Activated T-cell treated with anti-CD3 and anti-CD28 coated beads for 48 hours (primary cell): ENCODE measurements at regions not wholly inside any gene's neighbourhood (a gene's known extent, or its start where the extent isn't known, plus 50 kb on each side); places are given as distances from the start of the nearest gene placed in this dataset.
"Not testable (repeated sequence)": the region's sequence is repeated elsewhere in the genome, so short reads cannot be mapped to it uniquely, and the experiment has no call there.

Experiments used
- DNase-seq: peaks from one replicate; pipeline ENCODE4 v3.0.0-alpha.2; 2020; ENCODE audit warnings: low read depth

DNA sequence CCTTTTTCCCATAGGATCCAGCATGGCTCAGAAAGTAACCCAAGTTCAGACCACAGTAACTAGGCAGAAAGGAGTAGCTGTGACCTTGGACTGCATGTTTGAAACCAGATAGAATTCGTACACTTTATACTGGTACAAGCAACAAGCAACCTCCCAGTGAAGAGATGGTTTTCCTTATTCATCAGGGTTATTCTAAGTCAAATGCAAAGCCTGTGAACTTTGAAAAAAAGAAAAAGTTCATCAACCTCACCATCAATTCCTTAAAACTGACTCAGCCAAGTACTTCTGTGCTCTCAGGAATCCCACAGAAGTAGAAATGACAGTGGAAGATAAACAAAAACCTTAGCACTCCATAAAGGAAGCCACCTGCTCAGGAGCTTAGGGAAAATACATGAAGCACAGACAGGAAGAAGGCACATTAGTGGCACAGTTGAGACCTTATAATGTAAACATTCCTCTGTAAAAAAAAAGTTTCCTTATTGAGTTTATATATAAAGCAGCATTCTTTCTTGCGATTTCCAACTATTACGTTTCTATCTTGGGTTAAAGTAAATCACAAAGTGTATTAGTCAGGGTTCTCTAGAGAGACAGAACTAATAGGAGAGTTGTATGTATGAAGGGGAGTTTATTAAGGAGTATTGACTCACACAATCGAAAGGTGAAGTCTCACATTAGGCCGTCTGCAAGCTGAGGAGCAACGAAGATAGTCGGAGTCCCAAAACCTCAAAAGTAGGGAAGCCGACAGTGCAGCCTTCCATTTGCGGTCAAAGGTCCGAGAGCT lies 398.4 kb downstream of the DAD1 start:
- no peak for DNase-seq

DNA sequence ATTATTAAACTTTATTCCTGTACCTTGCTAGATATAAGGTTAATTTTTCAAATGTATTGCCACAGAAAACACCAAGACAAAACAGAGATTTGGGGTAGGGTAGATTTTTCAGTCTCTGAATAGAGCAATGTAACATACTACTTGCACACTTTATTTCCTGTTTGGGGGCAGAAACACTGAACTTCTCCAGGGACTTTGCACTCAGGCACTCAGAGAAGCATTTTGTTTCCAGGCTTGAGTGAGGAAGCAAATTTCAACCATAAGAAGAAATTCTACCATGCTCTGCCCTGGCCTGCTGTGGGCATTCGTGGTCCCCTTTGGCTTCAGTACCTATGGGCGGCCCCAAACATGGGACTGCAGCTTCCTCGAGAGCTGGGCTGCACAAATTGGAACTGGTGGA lies 399.1 kb downstream of the DAD1 start:
- DNase-seq, result no peak

DNA sequence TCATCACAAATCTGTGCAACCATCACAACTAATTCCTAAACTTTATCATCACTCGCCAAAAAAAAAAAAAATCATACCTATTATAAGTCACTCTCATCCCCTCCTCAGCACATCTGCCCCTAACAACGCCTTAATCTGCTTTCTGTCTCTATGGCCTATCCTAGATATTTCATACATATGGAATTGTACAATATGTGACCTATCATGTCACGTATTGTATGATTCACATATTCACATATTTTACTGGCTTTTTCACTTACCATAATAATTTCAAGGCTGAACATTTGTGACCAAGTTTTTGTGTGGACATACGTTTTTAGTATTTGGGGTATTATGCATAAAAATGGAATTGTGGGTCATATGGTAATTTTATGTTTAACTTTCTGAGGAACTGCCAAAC lies 400.7 kb downstream of the DAD1 start:
- DNase-seq, result no peak

DNA sequence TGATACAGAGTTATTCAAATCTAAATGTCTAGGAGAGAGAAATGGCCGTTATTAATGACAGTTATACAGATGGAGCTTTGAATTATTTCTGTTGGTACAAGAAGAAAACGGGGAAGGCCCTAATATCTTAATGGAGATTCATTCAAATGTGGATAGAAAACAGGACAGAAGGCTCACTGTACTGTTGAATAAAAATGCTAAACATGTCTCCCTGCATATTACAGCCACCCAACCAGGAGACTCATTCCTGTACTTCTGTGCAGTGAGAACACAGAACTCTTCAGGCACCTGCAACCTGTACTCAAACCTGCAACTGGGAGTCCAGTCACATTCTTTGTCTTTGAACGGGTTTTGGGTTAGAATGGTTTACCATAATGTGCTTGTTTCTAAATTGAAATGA lies 403.2 kb downstream of the DAD1 start:
- no peak for DNase-seq

DNA sequence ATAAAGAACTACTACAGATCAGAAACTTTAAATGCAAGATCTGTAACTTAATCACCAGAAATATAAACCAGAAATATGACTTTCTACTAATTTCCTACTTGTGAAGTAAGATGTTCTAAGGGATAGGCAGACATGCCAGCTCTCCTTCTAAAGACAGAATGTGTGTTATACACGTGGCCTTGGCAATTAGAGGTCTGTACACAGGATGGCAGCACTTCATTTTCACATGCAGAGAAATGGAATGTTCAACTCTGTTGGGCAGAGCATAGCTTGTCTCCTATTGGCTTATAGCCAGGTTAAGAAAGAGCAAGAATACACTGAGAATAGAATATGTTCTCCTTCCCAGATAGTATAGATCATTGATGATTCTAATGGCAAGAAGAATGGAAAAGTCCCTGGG lies 403.8 kb downstream of the DAD1 start:
- DNase-seq, result no peak

DNA sequence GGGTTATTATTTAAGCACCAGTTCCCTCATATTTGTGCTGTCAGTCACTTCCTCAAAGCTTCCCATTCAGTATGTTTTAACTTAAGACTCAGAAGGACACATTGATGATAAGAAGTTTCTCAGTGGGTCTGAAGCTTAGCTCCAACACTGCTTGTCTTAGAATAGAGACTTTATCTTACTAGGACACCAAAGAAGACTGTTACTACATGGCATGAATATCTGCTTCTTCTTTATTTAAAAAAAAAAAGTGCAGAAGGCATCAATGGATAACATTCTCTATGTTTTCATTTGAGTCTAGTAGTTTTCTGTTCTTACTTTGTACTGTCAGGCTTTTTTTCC lies 404.2 kb downstream of the DAD1 start:
- no peak for DNase-seq

- no peak for DNase-seq
These were observed 404.7 kb downstream of the DAD1 start for GRCh38 chr14:22184157-22184829.

- DNase-seq, result no peak
These were observed 409.0 kb downstream of the DAD1 start for GRCh38 chr14:22180045-22180444.

DNA sequence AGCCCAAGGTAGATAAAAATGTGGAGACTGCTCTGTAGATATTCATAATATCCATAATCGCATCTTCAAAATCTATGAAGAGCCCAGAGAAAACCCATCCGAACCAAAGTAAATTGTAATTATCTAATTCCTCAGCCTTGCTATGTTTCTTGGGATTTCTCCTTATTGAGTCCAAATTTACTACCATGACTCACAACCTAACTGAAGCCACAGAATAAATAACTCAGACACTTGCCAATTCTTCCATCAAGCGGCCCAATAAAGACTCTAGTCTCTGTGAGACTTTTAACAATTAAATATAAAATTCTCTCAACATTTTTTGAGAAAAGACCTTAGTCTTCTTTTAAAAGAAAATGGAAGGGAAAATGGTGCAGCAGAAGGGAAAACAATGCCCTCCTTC lies 409.8 kb downstream of the DAD1 start:
- DNase-seq, result no peak

GRCh38 chr14:22178333-22178839 lies 410.6 kb downstream of the DAD1 start:
- DNase-seq, result no peak

DNA sequence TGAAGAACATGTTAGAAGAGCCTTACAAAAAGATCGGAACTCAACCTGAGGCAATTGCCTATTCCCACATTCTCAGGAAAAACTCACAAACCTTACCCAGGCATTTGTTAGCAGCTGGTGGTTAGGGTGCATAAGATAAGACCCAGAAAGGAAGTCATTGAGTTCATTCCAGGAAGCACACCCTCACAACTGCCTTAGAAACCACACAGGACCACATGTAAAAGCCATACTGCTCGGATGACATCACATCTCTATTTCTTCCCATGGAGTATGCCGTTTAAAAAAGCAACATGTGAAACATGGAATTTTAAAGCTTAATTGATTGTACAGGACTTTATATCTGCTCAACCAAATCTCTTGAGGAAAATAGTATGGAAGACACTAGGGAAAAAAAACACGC lies 411.2 kb downstream of the DAD1 start:
- DNase-seq, result no peak

DNA sequence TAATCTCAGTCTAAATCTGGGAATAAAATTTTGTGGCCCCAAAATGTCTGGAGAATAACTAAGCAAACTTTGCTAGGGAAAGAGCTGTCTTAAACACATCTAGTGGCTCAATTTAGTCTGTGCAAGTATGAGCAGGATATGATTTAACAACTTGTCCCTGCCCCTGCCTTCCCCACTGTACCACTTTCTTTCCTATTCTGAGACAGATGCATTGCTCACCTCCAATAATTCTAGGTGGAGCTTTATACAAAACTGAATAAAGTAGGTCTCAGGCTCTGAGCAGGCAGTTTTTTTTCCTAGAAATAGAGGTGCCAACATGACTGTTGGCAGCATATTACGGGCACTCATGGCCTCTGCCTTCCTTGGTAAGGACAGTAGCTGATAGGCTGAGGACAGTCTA lies 412.1 kb downstream of the DAD1 start:
- no peak for DNase-seq

DNA sequence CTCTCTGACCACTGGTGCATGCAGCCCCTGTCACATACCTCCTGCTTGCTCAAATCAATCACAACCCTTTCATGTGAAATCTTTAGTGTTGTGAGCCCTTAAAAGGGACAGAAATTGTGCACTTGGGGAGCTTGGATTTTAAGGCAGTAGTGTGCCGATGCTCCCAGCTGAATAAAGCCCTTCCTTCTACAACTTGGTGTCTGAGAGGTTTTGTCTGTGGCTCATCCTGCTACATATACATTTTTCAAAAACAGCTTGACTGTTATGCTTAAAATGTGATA lies 413.8 kb downstream of the DAD1 start:
- not testable (repeated sequence) for DNase-seq

- no peak for DNase-seq
These were observed 414.4 kb downstream of the DAD1 start for GRCh38 chr14:22174412-22175277.

- no peak for DNase-seq
These were observed 420.7 kb downstream of the DAD1 start for GRCh38 chr14:22168092-22168955.

- DNase-seq, result no peak
These were observed 424.4 kb downstream of the DAD1 start for GRCh38 chr14:22164616-22165015.

DNA sequence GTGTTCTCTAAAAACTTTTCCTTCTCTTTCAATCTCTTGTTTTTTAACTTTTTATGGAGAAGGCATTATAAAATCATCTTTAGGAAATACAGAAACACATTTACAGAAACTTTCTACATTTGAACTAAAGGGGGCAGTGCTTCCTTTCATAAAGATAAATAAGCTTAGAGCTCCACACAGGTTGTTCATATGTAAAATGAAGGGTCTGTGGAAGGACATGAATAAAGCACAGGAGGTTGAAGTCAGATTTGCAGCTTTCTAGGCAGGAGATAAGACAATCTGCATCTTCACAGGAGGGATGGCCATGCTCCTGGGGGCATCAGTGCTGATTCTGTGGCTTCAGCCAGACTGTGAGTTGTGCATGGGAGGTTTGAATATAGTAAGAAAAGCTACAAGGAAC lies 426.0 kb downstream of the DAD1 start:
- no peak for DNase-seq

DNA sequence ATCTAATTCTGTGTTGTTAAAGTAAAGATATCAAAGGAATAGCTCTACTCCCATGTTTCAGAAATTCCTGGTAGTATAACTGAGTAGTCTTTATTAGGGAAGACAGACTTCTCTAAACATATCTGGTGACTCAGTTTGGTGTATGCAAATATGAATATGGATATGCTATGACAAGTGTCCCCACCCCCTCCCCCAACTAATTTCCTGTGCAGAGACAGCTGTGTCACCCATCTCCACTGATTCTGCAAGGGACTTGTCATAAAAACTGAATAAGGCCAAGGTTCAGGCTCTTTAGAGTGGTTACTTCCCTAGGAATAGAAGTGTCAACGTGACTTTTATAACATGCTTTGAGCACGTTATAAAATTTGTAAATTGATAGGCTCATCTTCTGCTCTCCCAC lies 429.1 kb downstream of the DAD1 start:
- DNase-seq, result no peak

DNA sequence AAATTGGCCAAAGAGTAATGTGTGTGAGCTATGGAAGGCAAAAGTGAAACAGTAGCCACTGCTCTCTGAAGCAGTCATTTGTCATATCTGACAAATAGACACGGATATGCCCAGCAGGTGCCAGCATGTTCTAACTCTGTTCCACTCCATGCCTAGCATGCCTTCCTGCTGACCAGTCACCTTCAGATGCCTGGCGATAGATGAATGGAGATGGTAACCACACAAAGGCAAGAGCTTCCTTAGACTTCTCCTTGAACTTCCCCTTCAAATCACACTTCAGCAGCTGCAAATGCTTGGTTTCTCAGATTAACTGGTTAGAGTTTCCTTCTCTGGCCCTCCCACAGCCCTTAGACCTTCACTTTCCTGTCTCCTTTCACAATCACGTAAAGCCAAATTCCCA lies 429.9 kb downstream of the DAD1 start:
- DNase-seq, result no peak

GRCh38 chr14:22158560-22158959 lies 430.5 kb downstream of the DAD1 start:
- DNase-seq, result no peak

DNA sequence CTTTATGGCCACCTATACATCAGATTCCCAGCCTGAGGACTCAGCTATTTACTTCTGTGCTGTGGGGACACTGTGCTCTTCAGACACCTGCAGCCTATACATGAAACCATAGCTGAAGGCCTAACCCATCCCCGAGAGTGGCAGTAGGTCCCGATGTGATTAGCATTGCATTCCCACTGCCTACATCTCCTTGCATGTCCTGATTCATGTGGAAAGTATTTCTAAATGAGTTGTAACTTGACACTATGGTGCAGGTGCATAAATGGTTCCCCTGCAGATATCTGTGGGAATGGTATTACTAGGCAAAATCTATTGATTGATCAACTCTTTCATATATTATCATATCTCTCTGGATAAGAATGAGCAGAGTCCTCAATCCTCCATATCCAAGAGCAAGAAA lies 433.5 kb downstream of the DAD1 start:
- no peak for DNase-seq

DNA sequence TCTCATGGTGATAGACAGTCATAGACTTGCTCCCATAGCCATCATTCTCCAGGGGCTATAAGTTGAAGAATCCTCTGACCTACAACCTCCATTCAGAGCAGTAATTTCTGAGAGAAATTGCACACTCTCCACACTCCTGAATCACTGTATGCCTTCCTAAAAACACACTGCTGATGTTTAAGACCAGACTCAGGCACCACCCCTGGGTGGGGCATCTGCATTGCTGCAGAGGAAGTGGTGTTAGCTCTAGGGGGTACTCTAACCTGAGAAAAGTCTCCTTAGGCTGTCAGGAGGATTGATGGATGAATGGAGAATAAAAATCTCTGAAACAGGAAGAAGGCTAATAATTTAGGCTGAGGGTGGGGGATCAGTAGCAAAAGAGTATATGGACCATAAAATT lies 436.1 kb downstream of the DAD1 start:
- no peak for DNase-seq
